ENCODE measurements at regions not wholly inside any gene's neighbourhood (a gene's known extent, or its start where the extent isn't known, plus 50 kb on each side); places are given as distances from the start of the nearest gene placed in this dataset.

- DNase-seq (ENCODE audit: low read depth, low spot score) (no peak), ATAC-seq (no peak)
- Histone ChIP-seq H3K9me3 (ENCODE audit: control insufficient read depth in 1 of 2, insufficient read depth in 1 of 2, low read depth in 1 of 2, low read length in 2 of 2) (no peaks in the 10 kb centered on the region), H3K4me3 (replicated peaks in 1 of 2; ENCODE audit: low read depth in 1 of 2, low read length in 2 of 2) (no peak overlapping the region), H3K4me1 (ENCODE audit: control insufficient read depth in 1 of 2, insufficient read depth in 2 of 2, low read length in 2 of 2) (no peaks in the 10 kb centered on the region), H3K27ac (ENCODE audit: low read depth, low read length) (no peak overlapping the region), H4K20me1 (ENCODE audit: insufficient read depth) (no peaks in the 10 kb centered on the region), H3K4me2 (ENCODE audit: low read length) (no peak overlapping the region), H3K9me2 (ENCODE audit: insufficient read depth) (no peaks in the 10 kb centered on the region), H3K79me2 (ENCODE audit: insufficient read depth, low read length) (no peaks in the 10 kb centered on the region), H3K36me3 (ENCODE audit: control insufficient read depth in 1 of 2, insufficient read depth in 2 of 2, low read length in 2 of 2) (no peaks in the 10 kb centered on the region), H3K9ac (ENCODE audit: low read length) (no peak overlapping the region), H2AFZ (ENCODE audit: low read depth, low read length, poor library complexity, severe bottlenecking) (no peak overlapping the region), H3K27me3 (ENCODE audit: insufficient read depth, low read length) (no peaks in the 10 kb centered on the region)
- POLR2A ChIA-PET, result no interaction called here
- intact Hi-C loops (cut with micrococcal nuclease), result no loop called here
- BruUV-seq (replicated peaks), result no TSS peak
- RAD21 ChIA-PET (ENCODE audit: low non-redundant PET in 1 of 2, low total read pairs in 2 of 2, uncharacterized antibody in 2 of 2, unreplicated experiment in 2 of 2), result no interaction called here
- TF ChIP-seq SP1 (IDR thresholded peaks at IDR 0.05; ENCODE audit: low read depth), result no peak
- no peak for TF ChIP-seq ZNF274 (IDR thresholded peaks at IDR 0.05; ENCODE audit: low read depth, low read length)
- no peak for TF ChIP-seq EZH2 (IDR thresholded peaks at IDR 0.05)
- TF ChIP-seq ZFX (IDR thresholded peaks at IDR 0.05), result no peak
- TF ChIP-seq ELF1 (IDR thresholded peaks at IDR 0.05; ENCODE audit: borderline replicate concordance, low read depth), result no peak
- TF ChIP-seq MAX (IDR thresholded peaks at IDR 0.05), result no peak
- TF ChIP-seq, protein P1, sequence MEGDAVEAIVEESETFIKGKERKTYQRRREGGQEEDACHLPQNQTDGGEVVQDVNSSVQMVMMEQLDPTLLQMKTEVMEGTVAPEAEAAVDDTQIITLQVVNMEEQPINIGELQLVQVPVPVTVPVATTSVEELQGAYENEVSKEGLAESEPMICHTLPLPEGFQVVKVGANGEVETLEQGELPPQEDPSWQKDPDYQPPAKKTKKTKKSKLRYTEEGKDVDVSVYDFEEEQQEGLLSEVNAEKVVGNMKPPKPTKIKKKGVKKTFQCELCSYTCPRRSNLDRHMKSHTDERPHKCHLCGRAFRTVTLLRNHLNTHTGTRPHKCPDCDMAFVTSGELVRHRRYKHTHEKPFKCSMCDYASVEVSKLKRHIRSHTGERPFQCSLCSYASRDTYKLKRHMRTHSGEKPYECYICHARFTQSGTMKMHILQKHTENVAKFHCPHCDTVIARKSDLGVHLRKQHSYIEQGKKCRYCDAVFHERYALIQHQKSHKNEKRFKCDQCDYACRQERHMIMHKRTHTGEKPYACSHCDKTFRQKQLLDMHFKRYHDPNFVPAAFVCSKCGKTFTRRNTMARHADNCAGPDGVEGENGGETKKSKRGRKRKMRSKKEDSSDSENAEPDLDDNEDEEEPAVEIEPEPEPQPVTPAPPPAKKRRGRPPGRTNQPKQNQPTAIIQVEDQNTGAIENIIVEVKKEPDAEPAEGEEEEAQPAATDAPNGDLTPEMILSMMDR (IDR thresholded peaks at IDR 0.05 in 2 of 3, conservative IDR thresholded peaks at IDR 0.05 in 1 of 3; ENCODE audit: borderline replicate concordance in 1 of 3, insufficient read depth in 1 of 3, low read depth in 2 of 3, low read length in 2 of 3), result no peak
- TF ChIP-seq TCF7L2 (IDR thresholded peaks at IDR 0.05; ENCODE audit: borderline replicate concordance, extremely low read depth, insufficient read depth, insufficient read length), result no peak
- TF ChIP-seq EZH2phosphoT487 (IDR thresholded peaks at IDR 0.05; ENCODE audit: borderline replicate concordance), result no peak
- TF ChIP-seq EGR1 (IDR thresholded peaks at IDR 0.05; ENCODE audit: low read depth), result no peak
- no peak for TF ChIP-seq SIN3A (IDR thresholded peaks at IDR 0.05; ENCODE audit: low read depth)
- TF ChIP-seq ATF3 (IDR thresholded peaks at IDR 0.05), result no peak
- no peak for TF ChIP-seq SRF (IDR thresholded peaks at IDR 0.05; ENCODE audit: low read depth)
- TF ChIP-seq, protein P2, sequence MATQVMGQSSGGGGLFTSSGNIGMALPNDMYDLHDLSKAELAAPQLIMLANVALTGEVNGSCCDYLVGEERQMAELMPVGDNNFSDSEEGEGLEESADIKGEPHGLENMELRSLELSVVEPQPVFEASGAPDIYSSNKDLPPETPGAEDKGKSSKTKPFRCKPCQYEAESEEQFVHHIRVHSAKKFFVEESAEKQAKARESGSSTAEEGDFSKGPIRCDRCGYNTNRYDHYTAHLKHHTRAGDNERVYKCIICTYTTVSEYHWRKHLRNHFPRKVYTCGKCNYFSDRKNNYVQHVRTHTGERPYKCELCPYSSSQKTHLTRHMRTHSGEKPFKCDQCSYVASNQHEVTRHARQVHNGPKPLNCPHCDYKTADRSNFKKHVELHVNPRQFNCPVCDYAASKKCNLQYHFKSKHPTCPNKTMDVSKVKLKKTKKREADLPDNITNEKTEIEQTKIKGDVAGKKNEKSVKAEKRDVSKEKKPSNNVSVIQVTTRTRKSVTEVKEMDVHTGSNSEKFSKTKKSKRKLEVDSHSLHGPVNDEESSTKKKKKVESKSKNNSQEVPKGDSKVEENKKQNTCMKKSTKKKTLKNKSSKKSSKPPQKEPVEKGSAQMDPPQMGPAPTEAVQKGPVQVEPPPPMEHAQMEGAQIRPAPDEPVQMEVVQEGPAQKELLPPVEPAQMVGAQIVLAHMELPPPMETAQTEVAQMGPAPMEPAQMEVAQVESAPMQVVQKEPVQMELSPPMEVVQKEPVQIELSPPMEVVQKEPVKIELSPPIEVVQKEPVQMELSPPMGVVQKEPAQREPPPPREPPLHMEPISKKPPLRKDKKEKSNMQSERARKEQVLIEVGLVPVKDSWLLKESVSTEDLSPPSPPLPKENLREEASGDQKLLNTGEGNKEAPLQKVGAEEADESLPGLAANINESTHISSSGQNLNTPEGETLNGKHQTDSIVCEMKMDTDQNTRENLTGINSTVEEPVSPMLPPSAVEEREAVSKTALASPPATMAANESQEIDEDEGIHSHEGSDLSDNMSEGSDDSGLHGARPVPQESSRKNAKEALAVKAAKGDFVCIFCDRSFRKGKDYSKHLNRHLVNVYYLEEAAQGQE (IDR thresholded peaks at IDR 0.05; ENCODE audit: low read depth), result no peak
- TF ChIP-seq JUND (IDR thresholded peaks at IDR 0.05), result no peak
- TF ChIP-seq FOSL1 (IDR thresholded peaks at IDR 0.05; ENCODE audit: low read depth), result no peak
- TF ChIP-seq CEBPB (IDR thresholded peaks at IDR 0.05; ENCODE audit: low read depth), result no peak
- CTCF ChIA-PET, result no interaction called here
Observed at GRCh38 chr2:145194673-145195072, 674.8 kb upstream of the ZEB2 start.
